Ishikawa (cell line): ENCODE measurements at regions not wholly inside any gene's neighbourhood (a gene's known extent, or its start where the extent isn't known, plus 50 kb on each side); places are given as distances from the start of the nearest gene placed in this dataset.

Experiments
- CEBPB ChIP-seq: IDR thresholded peaks from 2 replicates; pipeline ENCODE4 v1.6.1; 2012
- CREB1 ChIP-seq: IDR thresholded peaks from 2 replicates; pipeline ENCODE4 v1.6.1; 2012; ENCODE audit warnings: low read depth
- EGR1 ChIP-seq: IDR thresholded peaks from 2 replicates; pipeline ENCODE4 v1.6.1; 2012
- EP300 ChIP-seq: IDR thresholded peaks from 2 replicates; pipeline ENCODE4 v1.6.1; 2012; ENCODE audit warnings: borderline replicate concordance
- FOXM1 ChIP-seq: IDR thresholded peaks from 2 replicates; pipeline ENCODE4 v1.6.1; 2012; ENCODE audit warnings: low read depth, borderline replicate concordance
- MAX ChIP-seq: IDR thresholded peaks from 2 replicates; pipeline ENCODE4 v1.6.1; 2012
- NFIC ChIP-seq: IDR thresholded peaks from 2 replicates; pipeline ENCODE4 v1.6.1; 2012
- RAD21 ChIP-seq: IDR thresholded peaks from 2 replicates; pipeline ENCODE4 v1.6.1; 2012; ENCODE audit warnings: low read depth
- REST ChIP-seq: IDR thresholded peaks from 2 replicates; pipeline ENCODE4 v1.6.1; 2012; ENCODE audit warnings: low read depth, mild to moderate bottlenecking
- TAF1 ChIP-seq: IDR thresholded peaks from 2 replicates; pipeline ENCODE4 v1.6.1; 2012; ENCODE audit warnings: low read depth, mild to moderate bottlenecking
- TCF12 ChIP-seq: IDR thresholded peaks from 2 replicates; pipeline ENCODE4 v1.6.1; 2012; ENCODE audit warnings: low read depth
- TEAD4 ChIP-seq: IDR thresholded peaks from 2 replicates; pipeline ENCODE4 v1.6.1; 2012
- USF1 ChIP-seq: IDR thresholded peaks from 2 replicates; pipeline ENCODE4 v1.6.1; 2012
- YY1 ChIP-seq: IDR thresholded peaks from 2 replicates; pipeline ENCODE4 v1.6.1; 2012; ENCODE audit warnings: low read depth
- ZBTB7A ChIP-seq: IDR thresholded peaks from 2 replicates; pipeline ENCODE4 v1.6.1; 2012; ENCODE audit warnings: low read depth

GRCh38 chr12:70180130-70180529, 63.1 kb upstream of the CNOT2 start:
- TF ChIP-seq REST, result no peak
- no peak for TF ChIP-seq YY1
- TF ChIP-seq TCF12, result no peak
- no peak for TF ChIP-seq TAF1

GRCh38 chr12:70185301-70185700, 57.9 kb upstream of the CNOT2 start:
- TF ChIP-seq CEBPB (no peak), ZBTB7A (no peak), NFIC (no peak), EP300 (no peak), TCF12 (no peak), USF1 (no peak), CREB1 (no peak), FOXM1 (no peak), RAD21 (no peak), EGR1 (no peak), YY1 (no peak), TEAD4 (no peak)

GRCh38 chr12:70186436-70186835, 56.8 kb upstream of the CNOT2 start:
- TF ChIP-seq MAX, result no peak
- no peak for TF ChIP-seq USF1
- no peak for TF ChIP-seq RAD21
- TF ChIP-seq FOXM1, result no peak
- TF ChIP-seq TCF12, result no peak
- TF ChIP-seq TAF1, result no peak
- no peak for TF ChIP-seq ZBTB7A
- TF ChIP-seq TEAD4, result no peak
- TF ChIP-seq REST, result no peak
- no peak for TF ChIP-seq YY1
- no peak for TF ChIP-seq CREB1
- TF ChIP-seq EP300, result no peak

GRCh38 chr12:70190262-70191010, 52.8 kb upstream of the CNOT2 start:
- TF ChIP-seq TEAD4 (no peak), EGR1 (no peak), YY1 (no peak), ZBTB7A (no peak), MAX (no peak), REST (no peak), NFIC (no peak), CEBPB (no peak), TAF1 (no peak), RAD21 (no peak), FOXM1 (no peak), TCF12 (no peak)
